ENCODE measurements at regions not wholly inside any gene's neighbourhood (a gene's known extent, or its start where the extent isn't known, plus 50 kb on each side); places are given as distances from the start of the nearest gene placed in this dataset.

- Histone ChIP-seq H3K9me3 (ENCODE audit: control insufficient read depth in 1 of 2, insufficient read depth in 1 of 2, low read length in 2 of 2) (no peaks in the 10 kb centered on the region), H3K4me1 (ENCODE audit: insufficient read depth, low read length) (no peaks in the 10 kb centered on the region), H3K27ac (ENCODE audit: low read depth in 1 of 2, low read length in 2 of 2) (no peak overlapping the region), H3K4me3 (ENCODE audit: low read length) (no peak overlapping the region), H3K27me3 (ENCODE audit: control insufficient read depth in 1 of 2, insufficient read depth in 2 of 2, low read length in 2 of 2) (no peaks in the 10 kb centered on the region), H3K36me3 (ENCODE audit: insufficient read depth, low read length) (no peaks in the 10 kb centered on the region)
- ChIA-PET CTCF (interaction anchor here (1.1 kb wide), 1 partner anchor 9 kb away, joined by 3 read pairs; no protein-coding TSS in a partner anchor), POLR2A (no interaction called here)
- H3K4me1 Mint-ChIP-seq (ENCODE audit: low read depth), result no peaks in the 10 kb centered on the region
- intact Hi-C loops (cut with DNase I, micrococcal nuclease), result no loop called here
- H3K27ac Mint-ChIP-seq, result no peak overlapping the region
- no peaks in the 10 kb centered on the region for H3K9me3 Mint-ChIP-seq
- no peak for ATAC-seq (ENCODE audit: poor library complexity)
- DNase-seq, result no peak
- no peak for TF ChIP-seq CTCF (IDR thresholded peaks at IDR 0.05)
- H3K4me3 Mint-ChIP-seq, result no peak overlapping the region
- H3K36me3 Mint-ChIP-seq (ENCODE audit: low read depth), result no peaks in the 10 kb centered on the region
- H3K27me3 Mint-ChIP-seq, result peaks cover 6% of the 10 kb centered on the region
Observed at GRCh38 chr1:98457248-98457647, 204.3 kb upstream of the SNX7 start.

DNA sequence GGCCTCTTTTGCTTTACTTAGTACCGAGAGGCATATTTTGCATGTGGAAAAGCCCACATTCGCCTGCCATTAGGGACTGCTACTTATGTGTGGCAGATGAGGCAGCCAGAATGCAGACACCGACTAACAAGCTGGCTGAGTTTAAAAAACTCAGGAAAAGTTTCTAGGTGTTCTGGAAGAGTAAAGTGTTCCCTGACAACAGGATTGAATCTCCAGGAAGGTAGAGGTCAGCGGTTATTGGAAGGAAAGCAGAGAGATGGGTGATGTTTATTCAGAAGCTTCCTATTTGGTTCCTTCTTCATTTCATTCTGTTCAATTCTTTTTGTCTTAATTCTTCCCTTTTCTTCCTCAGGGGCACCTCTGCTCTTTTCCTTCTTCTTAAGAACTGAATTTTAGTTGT is 206.9 kb upstream of the SNX7 start:
- TF ChIP-seq CTCF (IDR thresholded peaks at IDR 0.05), result no peak
- Histone ChIP-seq H3K36me3 (ENCODE audit: insufficient read depth, low read length) (no peaks in the 10 kb centered on the region), H3K27me3 (ENCODE audit: control insufficient read depth in 1 of 2, insufficient read depth in 2 of 2, low read length in 2 of 2) (no peaks in the 10 kb centered on the region), H3K4me1 (ENCODE audit: insufficient read depth, low read length) (no peaks in the 10 kb centered on the region), H3K27ac (ENCODE audit: low read depth in 1 of 2, low read length in 2 of 2) (no peak overlapping the region), H3K9me3 (ENCODE audit: control insufficient read depth in 1 of 2, insufficient read depth in 1 of 2, low read length in 2 of 2) (no peaks in the 10 kb centered on the region), H3K4me3 (ENCODE audit: low read length) (no peak overlapping the region)
- Mint-ChIP-seq H3K9me3 (no peaks in the 10 kb centered on the region), H3K27me3 (peaks cover 6% of the 10 kb centered on the region), H3K27ac (no peak overlapping the region), H3K4me1 (ENCODE audit: low read depth) (no peaks in the 10 kb centered on the region), H3K36me3 (ENCODE audit: low read depth) (no peaks in the 10 kb centered on the region), H3K4me3 (no peak overlapping the region)
- no peak for ATAC-seq (ENCODE audit: poor library complexity)
- intact Hi-C loops (cut with DNase I, micrococcal nuclease), result no loop called here
- CTCF ChIA-PET, result no interaction called here
- DNase-seq, result no peak
- POLR2A ChIA-PET, result no interaction called here

- H3K27me3 ChIP-seq (ENCODE audit: control insufficient read depth in 1 of 2, insufficient read depth in 2 of 2, low read length in 2 of 2), result no peaks in the 10 kb centered on the region
- ChIA-PET CTCF (no interaction called here), POLR2A (no interaction called here)
- no peak for TF ChIP-seq CTCF (IDR thresholded peaks at IDR 0.05)
- no peak overlapping the region for H3K4me3 ChIP-seq (ENCODE audit: low read length)
- ATAC-seq (ENCODE audit: poor library complexity), result no peak
- Mint-ChIP-seq H3K4me1 (ENCODE audit: low read depth) (no peaks in the 10 kb centered on the region), H3K9me3 (no peaks in the 10 kb centered on the region), H3K27ac (no peak overlapping the region), H3K27me3 (peaks cover 6% of the 10 kb centered on the region), H3K36me3 (ENCODE audit: low read depth) (no peaks in the 10 kb centered on the region), H3K4me3 (no peak overlapping the region)
- H3K36me3 ChIP-seq (ENCODE audit: insufficient read depth, low read length), result no peaks in the 10 kb centered on the region
- intact Hi-C loops (cut with DNase I, micrococcal nuclease), result no loop called here
- no peak for DNase-seq
- no peaks in the 10 kb centered on the region for H3K4me1 ChIP-seq (ENCODE audit: insufficient read depth, low read length)
- no peak overlapping the region for H3K27ac ChIP-seq (ENCODE audit: low read depth in 1 of 2, low read length in 2 of 2)
- H3K9me3 ChIP-seq (ENCODE audit: control insufficient read depth in 1 of 2, insufficient read depth in 1 of 2, low read length in 2 of 2), result no peaks in the 10 kb centered on the region
Observed at GRCh38 chr1:98453066-98453465, 208.5 kb upstream of the SNX7 start.

Measured in CD4-positive, alpha-beta T cell (primary cell).